ENCODE measurements at regions not wholly inside any gene's neighbourhood (a gene's known extent, or its start where the extent isn't known, plus 50 kb on each side); places are given as distances from the start of the nearest gene placed in this dataset.

DNA sequence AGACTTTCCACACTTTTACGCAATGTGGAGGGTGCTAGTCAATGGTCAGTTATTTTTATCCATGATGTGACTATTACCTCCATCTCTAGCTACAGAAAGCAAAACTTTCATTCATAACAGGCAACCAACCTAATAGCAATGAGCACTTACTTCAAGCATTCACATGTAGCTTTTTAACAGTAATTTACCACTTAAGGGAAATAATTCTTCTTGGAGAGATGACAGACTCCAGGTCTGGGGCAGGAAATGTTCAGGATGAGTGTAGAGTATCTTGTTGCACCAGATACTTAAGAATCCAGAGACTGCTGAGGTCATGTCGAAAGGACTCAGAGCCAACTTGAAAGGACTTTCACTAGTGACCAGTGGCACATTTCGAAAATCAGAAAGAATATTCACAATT, 347.6 kb downstream of the CHRM3 start:
- TF ChIP-seq, protein P1, sequence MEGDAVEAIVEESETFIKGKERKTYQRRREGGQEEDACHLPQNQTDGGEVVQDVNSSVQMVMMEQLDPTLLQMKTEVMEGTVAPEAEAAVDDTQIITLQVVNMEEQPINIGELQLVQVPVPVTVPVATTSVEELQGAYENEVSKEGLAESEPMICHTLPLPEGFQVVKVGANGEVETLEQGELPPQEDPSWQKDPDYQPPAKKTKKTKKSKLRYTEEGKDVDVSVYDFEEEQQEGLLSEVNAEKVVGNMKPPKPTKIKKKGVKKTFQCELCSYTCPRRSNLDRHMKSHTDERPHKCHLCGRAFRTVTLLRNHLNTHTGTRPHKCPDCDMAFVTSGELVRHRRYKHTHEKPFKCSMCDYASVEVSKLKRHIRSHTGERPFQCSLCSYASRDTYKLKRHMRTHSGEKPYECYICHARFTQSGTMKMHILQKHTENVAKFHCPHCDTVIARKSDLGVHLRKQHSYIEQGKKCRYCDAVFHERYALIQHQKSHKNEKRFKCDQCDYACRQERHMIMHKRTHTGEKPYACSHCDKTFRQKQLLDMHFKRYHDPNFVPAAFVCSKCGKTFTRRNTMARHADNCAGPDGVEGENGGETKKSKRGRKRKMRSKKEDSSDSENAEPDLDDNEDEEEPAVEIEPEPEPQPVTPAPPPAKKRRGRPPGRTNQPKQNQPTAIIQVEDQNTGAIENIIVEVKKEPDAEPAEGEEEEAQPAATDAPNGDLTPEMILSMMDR (IDR thresholded peaks at IDR 0.05; ENCODE audit: insufficient read depth, low read length, poor library complexity, severe bottlenecking), result no peak
- TF ChIP-seq EZH2phosphoT487 (conservative IDR thresholded peaks at IDR 0.05; ENCODE audit: low read length), result no peak
